HCT116 (cell line): ENCODE measurements at regions not wholly inside any gene's neighbourhood (a gene's known extent, or its start where the extent isn't known, plus 50 kb on each side); places are given as distances from the start of the nearest gene placed in this dataset.

ENCODE experiments used
- ATAC-seq: fragments of 200-7000 bp; cut with Tn5 transposase; 2 replicates; pipeline ENCODE4 v1.9.1; 2020; ENCODE audit warnings: mild to moderate bottlenecking, moderate library complexity
- BruUV-seq: library from RNA; stranded (reverse); fragments of 400-500 nt; replicated peaks from 2 replicates; lab custom pipeline; 2021; lab: Mats Ljungman, UMichigan
- CTCF ChIA-PET: fragments of 300-600 bp; sonication (Branson Sonifier 250); formaldehyde crosslinking; loops from one replicate; lab custom pipeline; 2021; ENCODE audit warnings: antibody characterized with exemption; lab: Charles Lee
- POLR2A ChIA-PET: fragments of 300-600, 350-600 bp; sonication (Branson Sonifier 250); formaldehyde crosslinking; loops from one replicate; lab custom pipeline; 2021; ENCODE audit warnings: antibody characterized with exemption; lab: Charles Lee
- RAD21 ChIA-PET, 2 experiments: fragments of 300-600 bp; sonication (Branson Sonifier 250); formaldehyde crosslinking; loops; one replicate each; lab custom pipeline; 2023; ENCODE audit warnings: low total read pairs in 2 of 2; ENCODE audit not compliant: uncharacterized antibody in 2 of 2, unreplicated experiment in 2 of 2, low non-redundant PET in 1 of 2; lab: Charles Lee
- DNase-seq: peaks from one replicate; pipeline ENCODE4 v3.0.0-alpha.2; 2010; ENCODE audit warnings: low read depth, low spot score
- H2AFZ ChIP-seq: fragments of 200-600 bp; shearing (Covaris generic), sonication (generic); 2 replicates; pipeline ENCODE4 v1.6.1; 2017; ENCODE audit warnings: low read depth, mixed run types, mixed read lengths, antibody characterized with exemption, low read length; ENCODE audit not compliant: poor library complexity, severe bottlenecking
- H3K27ac ChIP-seq: 2 replicates; pipeline ENCODE4 v1.5.1; 2012; ENCODE audit warnings: low read depth, low read length
- H3K27me3 ChIP-seq: fragments of 200-600 bp; sonication (generic); 2 replicates; pipeline ENCODE4 v1.6.1; 2016; ENCODE audit warnings: mixed run types, low read length, mixed read lengths; ENCODE audit not compliant: insufficient read depth
- H3K36me3 ChIP-seq, 2 experiments: fragments of 200-500 bp in 1 of 2; fragments of 200-600 bp in 1 of 2; sonication (Bioruptor generic) in 1 of 2; sonication (generic) in 1 of 2; 2 replicates each; pipeline versions ENCODE4 v1.5.1 to v1.6.1; 2014 to 2016; ENCODE audit warnings: low read length in 2 of 2, inconsistent platforms in 1 of 2, mixed read lengths in 1 of 2, mixed run types in 1 of 2; ENCODE audit not compliant: insufficient read depth in 2 of 2, control insufficient read depth in 1 of 2
- H3K4me1 ChIP-seq, 2 experiments: fragments of 200-600 bp in 1 of 2; sonication (generic) in 1 of 2; 2 replicates each; pipeline versions ENCODE4 v1.5.1 to v1.6.1; 2012 to 2017; ENCODE audit warnings: low read length in 2 of 2, inconsistent platforms in 1 of 2, mild to moderate bottlenecking in 1 of 2, mixed read lengths in 1 of 2, mixed run types in 1 of 2, moderate library complexity in 1 of 2; ENCODE audit not compliant: insufficient read depth in 2 of 2, control insufficient read depth in 1 of 2
- H3K4me2 ChIP-seq: fragments of 200-600 bp; sonication (generic); 2 replicates; pipeline ENCODE4 v1.6.1; 2017; ENCODE audit warnings: mixed run types, low read length, mixed read lengths
- H3K4me3 ChIP-seq, 2 experiments: fragments of 200-600 bp in 1 of 2; sonication (generic) in 1 of 2; replicated peaks in 1 of 2; 2 replicates each; pipeline ENCODE4 v1.5.1; 2011 to 2016; ENCODE audit warnings: low read length in 2 of 2, control low read depth in 1 of 2, low read depth in 1 of 2, mild to moderate bottlenecking in 1 of 2, mixed read lengths in 1 of 2, mixed run types in 1 of 2
- H3K79me2 ChIP-seq: fragments of 200-600 bp; sonication (generic); 2 replicates; pipeline ENCODE4 v1.6.1; 2017; ENCODE audit warnings: mild to moderate bottlenecking, mixed run types, low read length, moderate library complexity, mixed read lengths; ENCODE audit not compliant: insufficient read depth
- H3K9ac ChIP-seq: fragments of 200-600 bp; sonication (generic); 2 replicates; pipeline ENCODE4 v1.6.1; 2016; ENCODE audit warnings: low read length, mixed read lengths
- H3K9me2 ChIP-seq: fragments of 200-600 bp; sonication (generic), shearing (Covaris generic); 2 replicates; pipeline ENCODE4 v1.6.1; 2017; ENCODE audit warnings: mixed run types, mild to moderate bottlenecking, moderate library complexity; ENCODE audit not compliant: insufficient read depth
- H3K9me3 ChIP-seq, 2 experiments: fragments of 200-500 bp in 1 of 2; fragments of 200-600 bp in 1 of 2; sonication (Bioruptor generic) in 1 of 2; sonication (generic) in 1 of 2; 2 replicates each; pipeline ENCODE4 v1.6.1; 2014 to 2017; ENCODE audit warnings: low read length in 2 of 2, mixed read lengths in 2 of 2, inconsistent platforms in 1 of 2, low read depth in 1 of 2, mild to moderate bottlenecking in 1 of 2, mixed run types in 1 of 2, moderate library complexity in 1 of 2; ENCODE audit not compliant: control insufficient read depth in 1 of 2, insufficient read depth in 1 of 2
- H4K20me1 ChIP-seq: fragments of 200-600 bp; sonication (generic), shearing (Covaris generic); 2 replicates; pipeline ENCODE4 v1.6.1; 2017; ENCODE audit warnings: mixed run types, mild to moderate bottlenecking, moderate library complexity; ENCODE audit not compliant: insufficient read depth
- CBX3 ChIP-seq: IDR thresholded peaks from 2 replicates; pipeline ENCODE4 v1.6.1; 2012; ENCODE audit warnings: low read depth
- CEBPB ChIP-seq: IDR thresholded peaks from 2 replicates; pipeline ENCODE4 v1.6.1; 2012; ENCODE audit warnings: low read depth
- EZH2 ChIP-seq: fragments of 200-600 bp; sonication (generic); IDR thresholded peaks from 2 replicates; pipeline ENCODE4 v1.6.1; 2017; ENCODE audit warnings: antibody characterized with exemption, mixed run types
- EZH2phosphoT487 ChIP-seq: fragments of 200-600 bp; IDR thresholded peaks from 2 replicates; pipeline ENCODE4 v1.6.1; 2018; ENCODE audit warnings: antibody characterized with exemption, borderline replicate concordance
- JUND ChIP-seq: IDR thresholded peaks from 2 replicates; pipeline ENCODE4 v1.6.1; 2012
- POLR2A ChIP-seq: IDR thresholded peaks from 2 replicates; pipeline ENCODE4 v1.7.0; 2011; ENCODE audit warnings: borderline replicate concordance; ENCODE audit not compliant: insufficient read depth, insufficient read length; ENCODE audit errors: extremely low read depth
- POLR2AphosphoS5 ChIP-seq: IDR thresholded peaks from 2 replicates; pipeline ENCODE4 v1.6.1; 2011; ENCODE audit warnings: mild to moderate bottlenecking, low read depth, low read length, moderate library complexity
- RAD21 ChIP-seq: IDR thresholded peaks from 2 replicates; pipeline ENCODE4 v1.6.1; 2012; ENCODE audit warnings: low read depth, mild to moderate bottlenecking
- SP1 ChIP-seq: IDR thresholded peaks from 2 replicates; pipeline ENCODE4 v1.6.1; 2012; ENCODE audit warnings: low read depth
- SRF ChIP-seq: IDR thresholded peaks from 2 replicates; pipeline ENCODE4 v1.6.1; 2012; ENCODE audit warnings: low read depth
- TCF7L2 ChIP-seq: IDR thresholded peaks from 2 replicates; pipeline ENCODE4 v1.7.0; 2011; ENCODE audit warnings: borderline replicate concordance, inconsistent platforms; ENCODE audit not compliant: insufficient read depth, insufficient read length; ENCODE audit errors: extremely low read depth
- ZFX ChIP-seq: fragments of 450-650 bp; IDR thresholded peaks from 2 replicates; pipeline ENCODE4 v1.6.1; 2017
- ZNF274 ChIP-seq: fragments of 200-500 bp; sonication (Bioruptor generic); IDR thresholded peaks from 2 replicates; pipeline ENCODE4 v1.6.1; 2014; ENCODE audit warnings: mild to moderate bottlenecking, low read depth, low read length, inconsistent platforms
- intact Hi-C: fragments of 100-400 bp; cut with micrococcal nuclease; formaldehyde crosslinking; loops from 2 replicates; pipeline ENCODE4 v1.10.0; 2022
- TF ChIP-seq, protein P1 (sequence below): IDR thresholded peaks from 2 replicates; pipeline ENCODE4 v1.6.1; 2012
- TF ChIP-seq, protein P2 (sequence below), 3 experiments: fragments of 200-600 bp in 1 of 3; sonication (generic) in 1 of 3; IDR thresholded peaks in 2 of 3; conservative IDR thresholded peaks in 1 of 3; 2 replicates each; pipeline ENCODE4 v1.5.1; 2012 to 2017; ENCODE audit warnings: low read depth in 2 of 3, low read length in 2 of 3, antibody characterized with exemption in 1 of 3, borderline replicate concordance in 1 of 3, control low read depth in 1 of 3, mild to moderate bottlenecking in 1 of 3, mixed read lengths in 1 of 3, mixed run types in 1 of 3, moderate library complexity in 1 of 3; ENCODE audit not compliant: insufficient read depth in 1 of 3
- TF ChIP-seq, protein P3 (sequence below): IDR thresholded peaks from 2 replicates; pipeline ENCODE4 v1.6.1; 2012; ENCODE audit warnings: low read depth

DNA sequence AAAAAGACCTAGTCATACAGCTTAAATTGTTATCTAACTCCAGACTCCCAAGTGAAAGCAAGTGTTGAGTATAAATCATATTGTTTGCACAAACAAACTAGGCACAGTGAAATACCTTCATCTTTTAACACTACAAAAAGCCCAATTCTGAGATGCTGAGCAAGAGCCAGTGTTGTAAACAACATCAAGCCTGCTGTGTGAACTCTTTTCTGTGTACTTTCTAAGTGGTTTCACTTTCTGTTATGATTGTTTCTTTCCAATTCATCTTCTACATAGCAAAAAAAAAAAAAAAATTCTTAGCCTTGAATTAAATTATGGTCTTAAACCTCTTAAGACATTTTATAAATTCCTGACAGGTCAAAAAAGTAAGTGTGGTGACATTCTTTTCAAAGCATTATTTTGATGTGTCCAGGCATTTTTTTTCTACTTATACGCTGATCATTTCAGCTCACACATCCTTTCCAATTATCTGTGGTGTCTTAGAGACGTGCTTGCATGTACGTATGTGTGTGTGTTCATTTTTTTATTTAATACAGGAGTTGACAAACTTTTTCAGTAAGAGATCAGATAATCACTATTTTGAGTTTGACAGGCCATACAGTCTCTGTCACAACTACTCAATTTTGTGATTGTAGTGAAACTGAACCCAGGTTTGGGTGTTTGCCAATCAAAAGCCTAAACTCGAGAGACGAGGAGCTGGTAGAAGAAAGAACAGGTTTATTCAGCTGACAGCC is 556.1 kb downstream of the CDH9 start:
- ATAC-seq (no peak), DNase-seq (no peak)
- no peak for TF ChIP-seq EZH2phosphoT487
- no peak for TF ChIP-seq CEBPB
- TF ChIP-seq CBX3, result no peak
- TF ChIP-seq ZFX, result no peak
- TF ChIP-seq, protein P1, sequence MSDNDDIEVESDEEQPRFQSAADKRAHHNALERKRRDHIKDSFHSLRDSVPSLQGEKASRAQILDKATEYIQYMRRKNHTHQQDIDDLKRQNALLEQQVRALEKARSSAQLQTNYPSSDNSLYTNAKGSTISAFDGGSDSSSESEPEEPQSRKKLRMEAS, result no peak
- TF ChIP-seq RAD21, result no peak
- no peak for TF ChIP-seq POLR2AphosphoS5
- TF ChIP-seq TCF7L2, result no peak
- no peak for TF ChIP-seq ZNF274
- TF ChIP-seq, protein P2, sequence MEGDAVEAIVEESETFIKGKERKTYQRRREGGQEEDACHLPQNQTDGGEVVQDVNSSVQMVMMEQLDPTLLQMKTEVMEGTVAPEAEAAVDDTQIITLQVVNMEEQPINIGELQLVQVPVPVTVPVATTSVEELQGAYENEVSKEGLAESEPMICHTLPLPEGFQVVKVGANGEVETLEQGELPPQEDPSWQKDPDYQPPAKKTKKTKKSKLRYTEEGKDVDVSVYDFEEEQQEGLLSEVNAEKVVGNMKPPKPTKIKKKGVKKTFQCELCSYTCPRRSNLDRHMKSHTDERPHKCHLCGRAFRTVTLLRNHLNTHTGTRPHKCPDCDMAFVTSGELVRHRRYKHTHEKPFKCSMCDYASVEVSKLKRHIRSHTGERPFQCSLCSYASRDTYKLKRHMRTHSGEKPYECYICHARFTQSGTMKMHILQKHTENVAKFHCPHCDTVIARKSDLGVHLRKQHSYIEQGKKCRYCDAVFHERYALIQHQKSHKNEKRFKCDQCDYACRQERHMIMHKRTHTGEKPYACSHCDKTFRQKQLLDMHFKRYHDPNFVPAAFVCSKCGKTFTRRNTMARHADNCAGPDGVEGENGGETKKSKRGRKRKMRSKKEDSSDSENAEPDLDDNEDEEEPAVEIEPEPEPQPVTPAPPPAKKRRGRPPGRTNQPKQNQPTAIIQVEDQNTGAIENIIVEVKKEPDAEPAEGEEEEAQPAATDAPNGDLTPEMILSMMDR (IDR thresholded peaks at IDR 0.05 in 2 of 3, conservative IDR thresholded peaks at IDR 0.05 in 1 of 3; ENCODE audit: borderline replicate concordance in 1 of 3, insufficient read depth in 1 of 3, low read depth in 2 of 3, low read length in 2 of 3), result no peak
- TF ChIP-seq, protein P3, sequence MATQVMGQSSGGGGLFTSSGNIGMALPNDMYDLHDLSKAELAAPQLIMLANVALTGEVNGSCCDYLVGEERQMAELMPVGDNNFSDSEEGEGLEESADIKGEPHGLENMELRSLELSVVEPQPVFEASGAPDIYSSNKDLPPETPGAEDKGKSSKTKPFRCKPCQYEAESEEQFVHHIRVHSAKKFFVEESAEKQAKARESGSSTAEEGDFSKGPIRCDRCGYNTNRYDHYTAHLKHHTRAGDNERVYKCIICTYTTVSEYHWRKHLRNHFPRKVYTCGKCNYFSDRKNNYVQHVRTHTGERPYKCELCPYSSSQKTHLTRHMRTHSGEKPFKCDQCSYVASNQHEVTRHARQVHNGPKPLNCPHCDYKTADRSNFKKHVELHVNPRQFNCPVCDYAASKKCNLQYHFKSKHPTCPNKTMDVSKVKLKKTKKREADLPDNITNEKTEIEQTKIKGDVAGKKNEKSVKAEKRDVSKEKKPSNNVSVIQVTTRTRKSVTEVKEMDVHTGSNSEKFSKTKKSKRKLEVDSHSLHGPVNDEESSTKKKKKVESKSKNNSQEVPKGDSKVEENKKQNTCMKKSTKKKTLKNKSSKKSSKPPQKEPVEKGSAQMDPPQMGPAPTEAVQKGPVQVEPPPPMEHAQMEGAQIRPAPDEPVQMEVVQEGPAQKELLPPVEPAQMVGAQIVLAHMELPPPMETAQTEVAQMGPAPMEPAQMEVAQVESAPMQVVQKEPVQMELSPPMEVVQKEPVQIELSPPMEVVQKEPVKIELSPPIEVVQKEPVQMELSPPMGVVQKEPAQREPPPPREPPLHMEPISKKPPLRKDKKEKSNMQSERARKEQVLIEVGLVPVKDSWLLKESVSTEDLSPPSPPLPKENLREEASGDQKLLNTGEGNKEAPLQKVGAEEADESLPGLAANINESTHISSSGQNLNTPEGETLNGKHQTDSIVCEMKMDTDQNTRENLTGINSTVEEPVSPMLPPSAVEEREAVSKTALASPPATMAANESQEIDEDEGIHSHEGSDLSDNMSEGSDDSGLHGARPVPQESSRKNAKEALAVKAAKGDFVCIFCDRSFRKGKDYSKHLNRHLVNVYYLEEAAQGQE, result no peak
- TF ChIP-seq SP1, result no peak
- TF ChIP-seq POLR2A, result no peak
- no peak for TF ChIP-seq EZH2
- TF ChIP-seq SRF, result no peak
- no peak for TF ChIP-seq JUND
- peaks cover 0 to 4% of the 10 kb centered on the region in 2 experiments; a peak in 2 of 4 replicates for H3K9me3 ChIP-seq
- H2AFZ ChIP-seq, result no peak overlapping the region
- BruUV-seq, result no TSS peak
- no peaks in the 10 kb centered on the region for H4K20me1 ChIP-seq
- no peaks in the 10 kb centered on the region for H3K79me2 ChIP-seq
- no peak overlapping the region for H3K27ac ChIP-seq
- ChIA-PET CTCF (no interaction called here), POLR2A (no interaction called here), RAD21 (no interaction called here)
- no peak overlapping the region for H3K4me2 ChIP-seq
- no peak overlapping the region for H3K4me3 ChIP-seq
- no peaks in the 10 kb centered on the region for H3K36me3 ChIP-seq
- no peaks in the 10 kb centered on the region for H3K4me1 ChIP-seq
- no peak overlapping the region for H3K9ac ChIP-seq
- H3K27me3 ChIP-seq, result no peaks in the 10 kb centered on the region
- intact Hi-C loops, result no loop called here
- H3K9me2 ChIP-seq, result no peaks in the 10 kb centered on the region
